PFSK-1 (cell line): ENCODE measurements at regions not wholly inside any gene's neighbourhood (a gene's known extent, or its start where the extent isn't known, plus 50 kb on each side); places are given as distances from the start of the nearest gene placed in this dataset.

ENCODE experiments used
- FOXP2 ChIP-seq: optimal IDR thresholded peaks from 2 replicates; pipeline ENCODE3; 2011; ENCODE audit warnings: borderline replicate concordance, control low read depth, inconsistent platforms; ENCODE audit not compliant: insufficient read depth; ENCODE audit errors: extremely low read length, extremely low read depth
- POLR2AphosphoS5 ChIP-seq: IDR thresholded peaks from 2 replicates; pipeline ENCODE4 v1.6.1; 2012; ENCODE audit warnings: low read depth, mild to moderate bottlenecking, control low read depth, low read length, moderate library complexity
- REST ChIP-seq, 2 experiments: IDR thresholded peaks; 2 replicates each; pipeline versions ENCODE4 v1.6.1 to v1.8.0; 2011 to 2012; ENCODE audit warnings: low read depth in 2 of 2, low read length in 2 of 2, control low read depth in 1 of 2, inconsistent platforms in 1 of 2, mild to moderate bottlenecking in 1 of 2, moderate library complexity in 1 of 2; ENCODE audit not compliant: insufficient read depth in 1 of 2
- SIN3A ChIP-seq: IDR thresholded peaks from 2 replicates; pipeline ENCODE4 v1.6.1; 2012; ENCODE audit warnings: mild to moderate bottlenecking, low read length, moderate library complexity, borderline replicate concordance; ENCODE audit not compliant: insufficient read depth
- TAF1 ChIP-seq: IDR thresholded peaks from 2 replicates; pipeline ENCODE4 v1.6.1; 2012; ENCODE audit warnings: low read length, control low read depth, borderline replicate concordance; ENCODE audit not compliant: insufficient read depth

GRCh38 chr2:126804347-126804746 is 94.3 kb upstream of the TEX51 start:
- TF ChIP-seq FOXP2, result no peak
- TF ChIP-seq REST (IDR thresholded peaks at IDR 0.05; ENCODE audit: insufficient read depth in 1 of 2, low read depth in 2 of 2, low read length in 2 of 2), result no peak
- no peak for TF ChIP-seq POLR2AphosphoS5
- TF ChIP-seq TAF1, result no peak
- TF ChIP-seq SIN3A, result no peak

DNA sequence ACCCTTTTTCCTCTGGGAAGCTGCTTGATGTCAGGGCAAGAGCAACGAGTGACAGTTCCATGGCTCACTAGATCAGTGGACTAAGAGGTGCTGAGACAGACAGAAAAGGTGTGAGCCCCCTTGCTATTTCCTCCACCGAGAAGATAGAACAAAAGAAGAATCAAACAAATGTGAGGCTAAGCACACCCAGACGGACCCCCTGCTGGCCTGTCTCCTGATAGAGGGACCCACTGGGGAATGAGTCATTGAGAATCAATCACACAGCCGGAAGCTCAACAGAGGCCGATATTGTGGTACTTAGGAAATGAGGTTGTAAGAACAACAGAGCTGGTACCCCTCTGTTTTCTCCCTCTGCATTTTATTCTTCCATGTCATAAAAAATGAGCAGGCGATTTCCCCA is 89.8 kb upstream of the TEX51 start:
- TF ChIP-seq FOXP2 (no peak), SIN3A (no peak), POLR2AphosphoS5 (no peak), TAF1 (no peak), REST (IDR thresholded peaks at IDR 0.05; ENCODE audit: insufficient read depth in 1 of 2, low read depth in 2 of 2, low read length in 2 of 2) (no peak)

- peak; percentile 51 to 87; a peak in 3 of 4 replicates for TF ChIP-seq REST (IDR thresholded peaks at IDR 0.05; ENCODE audit: insufficient read depth in 1 of 2, low read depth in 2 of 2, low read length in 2 of 2)
- TF ChIP-seq SIN3A, result no peak
Observed at GRCh38 chr2:126809340-126809739, 89.3 kb upstream of the TEX51 start.

- TF ChIP-seq REST (IDR thresholded peaks at IDR 0.05; ENCODE audit: insufficient read depth in 1 of 2, low read depth in 2 of 2, low read length in 2 of 2) (no peak), SIN3A (no peak), POLR2AphosphoS5 (no peak), FOXP2 (no peak), TAF1 (no peak)
Observed at GRCh38 chr2:126810001-126810400, 88.7 kb upstream of the TEX51 start.

- TF ChIP-seq REST (IDR thresholded peaks at IDR 0.05; ENCODE audit: insufficient read depth in 1 of 2, low read depth in 2 of 2, low read length in 2 of 2), result no peak
- no peak for TF ChIP-seq POLR2AphosphoS5
- no peak for TF ChIP-seq SIN3A
- no peak for TF ChIP-seq TAF1
- TF ChIP-seq FOXP2, result no peak
Observed at GRCh38 chr2:126811101-126811500, 87.6 kb upstream of the TEX51 start.
